Activated naive CD4-positive, alpha-beta T cell treated with anti-CD3 and anti-CD28 coated beads, Interleukin-2, amount 10 ng/mL, durations not matched to agents 7 days and 5 days (primary cell): ENCODE measurements at regions not wholly inside any gene's neighbourhood (a gene's known extent, or its start where the extent isn't known, plus 50 kb on each side); places are given as distances from the start of the nearest gene placed in this dataset.
"Not testable (repeated sequence)": the region's sequence is repeated elsewhere in the genome, so short reads cannot be mapped to it uniquely, and the experiment has no call there.

Experiments
- CTCF ChIA-PET: fragments of 350-600 bp; sonication (Branson Sonifier 250); formaldehyde crosslinking; loops from one replicate; lab custom pipeline; 2021; ENCODE audit warnings: antibody characterized with exemption; lab: Charles Lee
- DNase-seq: peaks from one replicate; pipeline ENCODE4 v3.0.0-alpha.2; 2020
- H3K27ac Mint-ChIP-seq: one replicate; pipeline ENCODE4 v1.8.0; 2021; ENCODE audit warnings: mild to moderate bottlenecking, moderate library complexity, mixed read lengths
- H3K27me3 Mint-ChIP-seq: one replicate; pipeline ENCODE4 v1.8.0; 2021; ENCODE audit warnings: mild to moderate bottlenecking, mixed read lengths
- H3K36me3 Mint-ChIP-seq: one replicate; pipeline ENCODE4 v1.8.0; 2021; ENCODE audit warnings: mixed read lengths
- H3K4me1 Mint-ChIP-seq: one replicate; pipeline ENCODE4 v1.8.0; 2021; ENCODE audit warnings: mixed read lengths
- H3K4me3 Mint-ChIP-seq: one replicate; pipeline ENCODE4 v1.8.0; 2021; ENCODE audit warnings: mild to moderate bottlenecking, moderate library complexity, mixed read lengths
- H3K9me3 Mint-ChIP-seq: one replicate; pipeline ENCODE4 v1.8.0; 2021; ENCODE audit warnings: mixed read lengths

DNA sequence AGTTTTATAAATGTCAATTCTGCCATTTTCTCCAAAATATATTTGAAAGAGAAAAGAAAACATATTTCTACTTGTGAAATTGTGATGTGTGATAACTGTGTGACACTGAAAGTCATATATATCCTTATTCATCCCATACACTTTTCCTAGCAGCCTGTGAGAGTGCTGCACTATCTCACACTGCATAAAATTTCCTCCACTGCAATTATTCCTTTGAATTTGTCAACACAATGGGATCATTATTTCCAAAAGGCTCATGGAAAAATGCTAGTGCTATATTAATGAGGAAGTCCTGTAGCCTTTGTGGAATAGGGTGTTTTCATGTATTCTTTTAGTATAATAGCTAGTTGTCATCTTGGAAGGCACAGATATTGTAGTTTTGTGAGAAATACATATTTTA lies 504.1 kb downstream of the RPL10L start:
- no peak for DNase-seq
- peaks cover 20% of the 10 kb centered on the region for H3K9me3 Mint-ChIP-seq
- no peaks in the 10 kb centered on the region for H3K36me3 Mint-ChIP-seq
- CTCF ChIA-PET, result interaction anchor here (0.6 to 0.7 kb wide), 2 partner anchors 16 to 1274 kb away, joined by 3 read pairs; no protein-coding TSS in a partner anchor
- no peaks in the 10 kb centered on the region for H3K27me3 Mint-ChIP-seq
- H3K4me1 Mint-ChIP-seq, result no peaks in the 10 kb centered on the region
- H3K27ac Mint-ChIP-seq, result no peak overlapping the region
- no peak overlapping the region for H3K4me3 Mint-ChIP-seq

DNA sequence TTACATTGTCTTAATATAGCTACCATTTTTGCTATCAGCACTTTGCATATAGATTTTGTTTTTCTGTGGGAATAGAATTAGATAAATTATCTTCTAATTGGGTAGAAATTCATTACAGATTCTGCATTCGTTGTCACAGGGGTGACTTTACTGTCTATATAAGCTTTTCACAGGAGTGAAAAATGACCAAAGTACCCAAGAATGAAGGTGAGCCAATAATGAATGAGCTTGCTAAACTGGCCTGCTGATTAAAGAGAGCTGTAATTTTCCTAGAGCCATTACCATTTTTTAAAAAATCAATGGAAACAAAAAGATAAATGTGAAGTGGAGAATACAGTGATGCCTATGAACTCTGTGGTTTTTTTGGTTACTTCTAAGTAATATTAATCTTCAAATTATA lies 504.6 kb downstream of the RPL10L start:
- no peaks in the 10 kb centered on the region for H3K36me3 Mint-ChIP-seq
- no peak overlapping the region for H3K27ac Mint-ChIP-seq
- no peaks in the 10 kb centered on the region for H3K27me3 Mint-ChIP-seq
- CTCF ChIA-PET, result interaction anchor here (0.6 to 0.7 kb wide), 2 partner anchors 15 to 1274 kb away, joined by 3 read pairs; no protein-coding TSS in a partner anchor
- DNase-seq, result no peak
- peaks cover 21% of the 10 kb centered on the region for H3K9me3 Mint-ChIP-seq
- H3K4me3 Mint-ChIP-seq, result no peak overlapping the region
- no peaks in the 10 kb centered on the region for H3K4me1 Mint-ChIP-seq

DNA sequence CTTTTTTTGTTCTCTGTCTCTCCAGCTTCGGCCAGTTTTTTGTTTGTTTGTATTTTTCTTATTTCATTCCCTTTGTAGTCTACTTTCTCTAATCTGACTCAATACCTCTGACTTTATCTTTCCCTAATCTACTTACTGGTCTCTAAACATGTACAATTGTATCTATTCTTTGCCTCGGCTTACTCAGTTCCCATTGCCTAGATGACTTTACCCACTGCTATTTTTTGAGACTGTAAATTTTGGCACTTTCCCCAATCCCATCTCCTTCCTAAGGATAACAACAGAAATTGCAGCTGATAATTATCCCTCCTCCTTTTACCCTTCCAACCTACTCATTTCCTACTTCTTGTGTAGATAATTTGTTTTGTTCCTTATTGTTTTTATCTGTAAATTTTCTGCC lies 511.1 kb downstream of the RPL10L start:
- H3K9me3 Mint-ChIP-seq, result peaks cover 18% of the 10 kb centered on the region
- CTCF ChIA-PET, result no interaction called here
- no peaks in the 10 kb centered on the region for H3K4me1 Mint-ChIP-seq
- H3K36me3 Mint-ChIP-seq, result no peaks in the 10 kb centered on the region
- H3K4me3 Mint-ChIP-seq, result no peak overlapping the region
- H3K27ac Mint-ChIP-seq, result no peak overlapping the region
- no peak for DNase-seq
- no peaks in the 10 kb centered on the region for H3K27me3 Mint-ChIP-seq

DNA sequence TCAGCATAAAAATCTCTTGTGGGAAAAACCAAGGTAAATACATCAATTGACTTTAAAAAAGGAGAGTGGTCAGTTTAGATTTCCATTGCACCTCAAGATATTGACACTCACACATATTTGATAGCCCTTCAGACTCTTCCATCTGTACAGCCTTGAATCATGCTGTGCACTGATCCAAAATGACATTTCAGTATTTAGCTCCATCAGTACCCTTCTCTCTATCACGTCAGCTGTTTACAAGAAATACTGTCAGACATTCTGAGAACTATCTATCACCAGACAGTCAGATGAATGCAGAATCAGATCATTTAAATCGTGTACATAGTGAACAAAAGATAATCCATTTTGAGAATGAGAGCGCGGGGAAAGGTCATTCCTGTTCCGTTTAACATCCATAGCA lies 511.9 kb downstream of the RPL10L start:
- Mint-ChIP-seq H3K27me3 (no peaks in the 10 kb centered on the region), H3K4me1 (no peaks in the 10 kb centered on the region), H3K36me3 (no peaks in the 10 kb centered on the region), H3K4me3 (no peak overlapping the region), H3K27ac (no peak overlapping the region), H3K9me3 (peaks cover 14% of the 10 kb centered on the region)
- no peak for DNase-seq
- CTCF ChIA-PET, result no interaction called here

DNA sequence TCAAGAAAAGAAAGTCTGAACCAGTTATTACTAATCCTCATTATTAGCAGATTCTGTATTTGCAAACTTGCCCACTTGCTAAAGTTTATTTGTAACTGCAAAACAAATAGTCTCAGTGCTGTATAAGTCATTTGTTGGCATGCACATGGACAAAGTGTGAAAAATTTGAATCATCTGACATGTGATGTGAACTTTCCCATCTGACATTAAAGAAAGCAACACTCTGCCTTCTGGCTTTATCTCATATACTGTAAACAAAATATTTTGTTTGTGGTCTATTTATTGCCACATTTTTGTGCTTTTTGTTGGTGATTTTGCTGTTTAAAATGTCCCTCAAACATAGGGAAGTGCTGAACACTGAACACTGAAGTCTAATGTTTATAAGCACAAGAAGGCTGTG lies 513.8 kb downstream of the RPL10L start:
- CTCF ChIA-PET, result no interaction called here
- DNase-seq, result no peak
- Mint-ChIP-seq H3K36me3 (no peaks in the 10 kb centered on the region), H3K4me1 (no peaks in the 10 kb centered on the region), H3K27me3 (no peaks in the 10 kb centered on the region), H3K4me3 (no peak overlapping the region), H3K27ac (no peak overlapping the region), H3K9me3 (peaks cover 15% of the 10 kb centered on the region)

DNA sequence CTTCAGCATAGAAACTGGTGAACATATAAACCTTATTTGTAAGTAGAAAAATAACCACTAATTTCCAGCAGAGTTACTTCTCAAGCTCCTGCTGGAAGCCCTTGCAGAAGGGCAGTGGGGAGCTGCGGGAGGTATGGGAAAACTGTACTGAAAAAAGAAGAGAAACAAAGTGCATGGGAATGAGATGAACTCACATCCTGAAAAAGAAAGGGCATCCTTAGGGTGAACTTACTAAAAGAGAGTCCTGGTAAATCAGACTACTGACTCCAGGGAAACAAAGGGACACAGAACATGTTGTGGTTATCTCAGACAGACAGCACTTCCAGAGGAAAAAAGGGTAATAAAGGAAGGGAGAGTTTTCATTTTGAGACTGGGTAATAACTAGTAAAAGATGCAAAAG lies 515.1 kb downstream of the RPL10L start:
- no peaks in the 10 kb centered on the region for H3K36me3 Mint-ChIP-seq
- H3K27me3 Mint-ChIP-seq, result no peaks in the 10 kb centered on the region
- CTCF ChIA-PET, result no interaction called here
- no peaks in the 10 kb centered on the region for H3K4me1 Mint-ChIP-seq
- DNase-seq, result no peak
- no peak overlapping the region for H3K27ac Mint-ChIP-seq
- H3K9me3 Mint-ChIP-seq, result peaks cover 11% of the 10 kb centered on the region
- H3K4me3 Mint-ChIP-seq, result no peak overlapping the region

DNA sequence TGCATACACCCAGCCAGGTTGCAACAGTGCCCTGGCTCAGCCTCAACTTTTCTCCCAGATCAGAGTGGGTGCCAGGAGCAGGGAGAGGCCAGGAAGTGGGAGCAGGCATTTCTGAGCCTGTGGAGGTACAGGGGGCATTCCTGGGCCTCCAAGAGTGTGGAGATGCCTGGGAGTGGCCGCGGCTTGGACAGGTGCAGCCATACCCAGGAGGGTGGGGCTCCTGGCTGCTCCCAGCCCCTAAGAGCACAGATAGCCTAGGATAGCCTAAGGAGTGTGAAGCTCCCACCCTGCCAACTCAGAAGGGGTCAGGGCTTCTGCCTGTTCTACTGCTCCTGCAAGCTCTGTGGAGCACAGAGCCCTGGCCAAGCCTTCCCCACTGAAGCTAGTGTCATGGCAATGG lies 543.4 kb downstream of the RPL10L start:
- CTCF ChIA-PET, result no interaction called here
- Mint-ChIP-seq H3K27me3 (no peaks in the 10 kb centered on the region), H3K9me3 (peaks cover 30% of the 10 kb centered on the region), H3K4me3 (no peak overlapping the region), H3K4me1 (no peaks in the 10 kb centered on the region), H3K27ac (no peak overlapping the region), H3K36me3 (no peaks in the 10 kb centered on the region)
- DNase-seq, result no peak

DNA sequence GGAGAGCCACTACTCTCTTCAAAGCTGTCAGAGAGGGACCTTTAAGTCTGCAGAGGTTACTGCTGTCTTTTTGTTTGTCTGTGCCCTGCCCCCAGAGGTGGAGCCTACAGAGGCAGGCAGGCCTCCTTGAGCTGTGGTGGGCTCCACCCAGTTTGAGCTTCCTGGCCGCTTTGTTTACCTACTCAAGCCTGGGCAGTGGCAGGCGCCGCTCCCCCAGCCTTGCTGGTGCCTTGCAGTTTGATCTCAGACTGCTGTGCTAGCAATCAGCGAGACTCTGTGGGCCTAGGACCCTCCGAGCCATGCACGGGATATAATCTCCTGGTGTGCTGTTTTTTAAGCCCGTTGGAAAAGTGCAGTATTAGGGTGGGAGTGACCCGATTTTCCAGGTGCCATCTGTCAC lies 550.7 kb downstream of the RPL10L start:
- H3K9me3 Mint-ChIP-seq, result peaks cover 19% of the 10 kb centered on the region
- H3K27ac Mint-ChIP-seq, H3K4me3 Mint-ChIP-seq, H3K4me1 Mint-ChIP-seq, CTCF ChIA-PET, H3K27me3 Mint-ChIP-seq, H3K36me3 Mint-ChIP-seq, DNase-seq: not testable (repeated sequence)

DNA sequence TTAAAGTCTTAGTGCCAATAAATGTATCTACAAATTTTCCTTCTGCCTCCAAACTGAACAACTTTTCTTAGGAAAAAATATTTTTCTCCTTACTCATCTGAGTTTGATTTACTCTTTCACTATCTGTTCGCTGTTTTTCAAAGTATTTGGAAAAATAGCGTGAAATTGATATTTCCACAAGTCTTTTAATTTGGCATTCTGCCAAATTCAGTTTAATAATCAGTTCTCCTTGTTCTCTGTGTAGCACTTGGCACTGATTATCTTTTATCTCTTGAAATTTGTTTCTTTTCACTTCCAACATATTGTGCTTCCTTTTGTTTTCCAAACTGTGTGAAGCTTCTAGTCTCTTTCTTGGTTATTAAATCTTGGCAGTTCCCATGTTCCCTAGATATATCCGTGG lies 559.8 kb downstream of the RPL10L start:
- Mint-ChIP-seq H3K4me3 (no peak overlapping the region), H3K4me1 (no peaks in the 10 kb centered on the region), H3K27me3 (no peaks in the 10 kb centered on the region), H3K36me3 (no peaks in the 10 kb centered on the region), H3K9me3 (peaks cover 14% of the 10 kb centered on the region), H3K27ac (no peak overlapping the region)
- CTCF ChIA-PET, result no interaction called here
- no peak for DNase-seq

DNA sequence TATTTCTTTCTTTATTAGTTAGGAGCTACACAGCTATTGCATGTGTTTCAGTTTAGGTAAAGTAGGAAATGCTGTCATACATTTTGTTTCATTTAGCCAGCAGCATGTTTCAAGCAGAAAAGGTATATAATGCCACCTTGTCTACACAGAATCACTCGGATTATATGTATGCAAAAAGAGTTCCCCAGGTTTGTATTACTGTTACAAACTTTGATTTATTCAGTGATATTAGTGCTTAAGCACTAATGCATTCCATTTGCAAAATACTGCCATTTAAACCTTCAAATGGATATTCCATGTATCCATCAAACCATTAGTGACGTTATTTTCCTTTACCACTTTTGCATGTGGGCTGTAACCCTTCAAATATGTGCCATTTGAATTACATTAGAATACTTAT lies 564.0 kb downstream of the RPL10L start:
- Mint-ChIP-seq H3K36me3 (no peaks in the 10 kb centered on the region), H3K4me1 (no peaks in the 10 kb centered on the region), H3K27me3 (no peaks in the 10 kb centered on the region), H3K27ac (no peak overlapping the region), H3K4me3 (no peak overlapping the region), H3K9me3 (peaks cover 8% of the 10 kb centered on the region)
- no peak for DNase-seq
- CTCF ChIA-PET, result no interaction called here

DNA sequence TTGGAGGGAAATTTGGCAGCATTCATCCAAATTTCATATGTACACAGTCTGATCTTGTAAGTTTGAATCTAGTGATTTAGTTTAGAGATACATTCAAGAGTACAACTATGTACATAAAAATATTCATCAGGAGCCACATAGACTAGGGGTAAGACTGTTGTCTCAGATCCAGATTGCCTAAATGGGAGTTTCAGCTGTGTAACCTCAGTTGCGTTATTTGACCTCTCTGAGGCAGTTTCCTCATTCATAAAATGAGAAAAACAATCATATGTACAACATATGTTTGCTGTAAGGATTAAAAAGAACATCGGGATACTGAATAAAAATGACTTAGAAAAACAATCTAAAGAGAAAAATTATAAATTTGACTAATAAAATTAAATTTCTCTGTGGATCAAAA lies 577.5 kb downstream of the RPL10L start:
- H3K4me1 Mint-ChIP-seq, result no peaks in the 10 kb centered on the region
- no peak overlapping the region for H3K4me3 Mint-ChIP-seq
- H3K36me3 Mint-ChIP-seq, result no peaks in the 10 kb centered on the region
- no peak overlapping the region for H3K27ac Mint-ChIP-seq
- no peaks in the 10 kb centered on the region for H3K27me3 Mint-ChIP-seq
- CTCF ChIA-PET, result no interaction called here
- no peak for DNase-seq
- no peaks in the 10 kb centered on the region for H3K9me3 Mint-ChIP-seq

DNA sequence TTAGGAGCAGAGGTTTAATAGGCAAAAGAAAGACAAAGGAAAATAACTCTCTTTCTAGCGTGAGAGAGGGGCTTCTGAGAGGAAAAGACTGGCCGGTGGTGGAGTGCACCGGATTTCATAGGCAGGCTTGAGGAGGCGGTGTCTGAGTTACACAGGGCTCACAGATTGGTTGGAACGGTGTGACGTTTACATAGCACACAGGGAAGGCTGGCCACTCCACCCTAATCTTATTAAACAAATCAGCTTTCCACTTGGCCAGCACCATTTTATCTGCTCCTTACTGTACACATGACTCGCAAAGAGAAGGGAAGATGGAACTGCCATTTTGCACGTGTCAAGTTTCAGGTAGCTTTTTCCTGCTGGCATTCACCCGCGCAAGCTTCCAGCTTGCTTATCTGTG lies 587.7 kb downstream of the RPL10L start:
- Mint-ChIP-seq H3K36me3 (no peaks in the 10 kb centered on the region), H3K27me3 (no peaks in the 10 kb centered on the region), H3K9me3 (peaks cover 8% of the 10 kb centered on the region), H3K4me3 (no peak overlapping the region), H3K27ac (no peak overlapping the region), H3K4me1 (no peaks in the 10 kb centered on the region)
- no peak for DNase-seq
- CTCF ChIA-PET, result no interaction called here

DNA sequence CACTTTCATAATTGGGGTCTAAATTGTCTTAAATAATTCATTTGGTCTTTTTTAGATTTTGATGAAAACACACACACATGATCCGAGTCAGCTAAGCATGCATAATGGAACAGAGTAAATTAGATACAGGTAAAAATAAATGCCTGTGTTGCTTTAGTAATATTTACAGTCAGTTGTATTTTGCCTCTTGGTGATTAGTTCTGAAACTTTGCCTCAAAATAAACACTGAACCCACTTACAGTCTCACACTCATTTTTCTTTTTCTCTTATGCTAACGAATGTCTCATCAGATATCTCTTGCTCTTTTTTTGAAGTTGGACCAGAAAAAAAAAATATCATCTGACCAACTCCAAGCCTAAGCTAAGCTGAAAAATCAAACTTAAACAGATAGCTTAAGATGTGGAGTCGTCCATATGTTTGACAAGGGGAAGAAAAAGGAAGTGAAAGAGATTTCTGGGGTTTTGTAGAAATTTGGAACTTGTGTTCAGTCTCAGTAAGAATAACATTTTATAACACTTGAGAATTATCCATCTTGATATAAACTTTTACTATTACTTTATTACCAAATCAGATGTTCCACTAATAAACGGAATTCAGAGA lies 592.5 kb downstream of the RPL10L start:
- H3K27me3 Mint-ChIP-seq, result no peaks in the 10 kb centered on the region
- DNase-seq, result no peak
- H3K27ac Mint-ChIP-seq, result no peak overlapping the region
- CTCF ChIA-PET, result no interaction called here
- no peak overlapping the region for H3K4me3 Mint-ChIP-seq
- no peaks in the 10 kb centered on the region for H3K4me1 Mint-ChIP-seq
- peaks cover 7% of the 10 kb centered on the region for H3K9me3 Mint-ChIP-seq
- no peaks in the 10 kb centered on the region for H3K36me3 Mint-ChIP-seq

DNA sequence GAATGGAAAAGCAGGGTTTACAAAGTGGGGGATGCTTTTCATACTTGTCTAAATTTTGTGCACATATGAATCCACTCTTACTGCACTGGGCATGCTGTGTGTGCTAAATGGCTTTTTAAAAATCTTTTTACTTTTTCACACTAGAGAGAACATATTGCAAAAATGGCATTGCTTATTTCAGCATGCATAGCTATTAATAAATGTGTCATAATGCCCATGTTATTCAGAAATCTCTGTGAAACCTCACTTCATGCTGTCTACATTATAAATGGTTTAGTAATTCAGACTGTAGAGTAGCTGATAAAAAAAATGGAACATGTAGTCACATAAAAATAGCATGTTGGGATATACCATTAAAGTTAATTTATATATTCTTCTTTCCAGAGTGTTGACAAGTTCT lies 593.8 kb downstream of the RPL10L start:
- Mint-ChIP-seq H3K4me3 (no peak overlapping the region), H3K27ac (no peak overlapping the region), H3K9me3 (peaks cover 7% of the 10 kb centered on the region), H3K27me3 (no peaks in the 10 kb centered on the region), H3K36me3 (no peaks in the 10 kb centered on the region), H3K4me1 (no peaks in the 10 kb centered on the region)
- DNase-seq, result no peak
- CTCF ChIA-PET, result no interaction called here

DNA sequence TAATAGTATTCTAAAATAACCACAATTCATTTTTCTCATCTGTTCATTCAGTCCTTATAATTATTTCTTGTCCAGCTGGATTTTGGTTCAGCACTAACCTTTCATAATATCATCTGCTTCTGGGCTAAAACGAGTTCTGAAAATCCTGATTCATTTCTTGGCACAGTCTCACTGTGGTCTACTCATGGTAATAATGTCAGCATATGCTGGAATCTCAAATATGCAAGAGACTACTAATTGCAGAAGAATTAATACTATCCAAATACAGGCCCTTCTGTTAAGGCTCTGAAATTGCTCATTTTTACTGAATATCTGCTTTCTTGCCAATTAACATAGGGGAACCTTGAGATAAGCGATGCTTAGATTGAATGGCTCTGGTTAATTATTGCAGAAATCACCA lies 597.1 kb downstream of the RPL10L start:
- Mint-ChIP-seq H3K9me3 (peaks cover 6% of the 10 kb centered on the region), H3K27ac (no peak overlapping the region), H3K4me1 (no peaks in the 10 kb centered on the region), H3K36me3 (no peaks in the 10 kb centered on the region), H3K4me3 (no peak overlapping the region), H3K27me3 (no peaks in the 10 kb centered on the region)
- CTCF ChIA-PET, result no interaction called here
- no peak for DNase-seq

DNA sequence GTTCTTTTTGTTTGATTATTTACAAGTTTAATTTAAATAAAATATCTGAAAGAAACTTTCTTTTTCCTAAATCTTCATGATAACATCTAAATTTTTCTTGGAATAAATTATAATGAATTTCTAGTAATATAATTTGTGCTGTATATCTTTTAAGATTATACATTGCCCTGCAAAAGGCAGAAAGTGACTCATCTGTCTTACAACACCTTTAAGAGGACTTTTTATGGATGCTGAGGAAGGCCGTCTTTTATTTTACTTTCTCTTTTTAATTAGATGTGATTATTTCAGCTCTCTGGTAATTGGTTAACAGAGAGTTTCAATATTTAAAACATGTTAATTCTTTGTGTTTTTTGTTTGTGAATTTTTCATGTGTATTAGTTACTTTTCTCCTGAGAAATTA lies 598.4 kb downstream of the RPL10L start:
- no peak for DNase-seq
- H3K4me1 Mint-ChIP-seq, result no peaks in the 10 kb centered on the region
- no peak overlapping the region for H3K4me3 Mint-ChIP-seq
- no peaks in the 10 kb centered on the region for H3K27me3 Mint-ChIP-seq
- no peak overlapping the region for H3K27ac Mint-ChIP-seq
- peaks cover 6% of the 10 kb centered on the region for H3K9me3 Mint-ChIP-seq
- CTCF ChIA-PET, result no interaction called here
- H3K36me3 Mint-ChIP-seq, result no peaks in the 10 kb centered on the region
